Keratinocyte (primary cell): ENCODE measurements at regions not wholly inside any gene's neighbourhood (a gene's known extent, or its start where the extent isn't known, plus 50 kb on each side); places are given as distances from the start of the nearest gene placed in this dataset.

Experiments
- EZH2 ChIP-seq: IDR thresholded peaks from one replicate; pipeline ENCODE4 v1.6.1; 2012; ENCODE audit warnings: inconsistent platforms, mild to moderate bottlenecking, low read length, moderate library complexity
- TF ChIP-seq, protein P1 (sequence below), 3 experiments: IDR thresholded peaks in 1 of 3; conservative IDR thresholded peaks in 1 of 3; optimal IDR thresholded peaks in 1 of 3; 2 replicates in 2 of 3; 3 replicates in 1 of 3; pipeline versions ENCODE3 to v1.5.1; 2011; ENCODE audit warnings: low read length in 3 of 3, mild to moderate bottlenecking in 3 of 3, moderate library complexity in 2 of 3, control low read depth in 1 of 3, inconsistent platforms in 1 of 3; ENCODE audit not compliant: insufficient read depth in 2 of 3; ENCODE audit errors: extremely low read depth in 1 of 3

GRCh38 chr2:88845772-88846661, 154.5 kb downstream of the RPIA start:
- no peak for TF ChIP-seq EZH2
- TF ChIP-seq, protein P1, sequence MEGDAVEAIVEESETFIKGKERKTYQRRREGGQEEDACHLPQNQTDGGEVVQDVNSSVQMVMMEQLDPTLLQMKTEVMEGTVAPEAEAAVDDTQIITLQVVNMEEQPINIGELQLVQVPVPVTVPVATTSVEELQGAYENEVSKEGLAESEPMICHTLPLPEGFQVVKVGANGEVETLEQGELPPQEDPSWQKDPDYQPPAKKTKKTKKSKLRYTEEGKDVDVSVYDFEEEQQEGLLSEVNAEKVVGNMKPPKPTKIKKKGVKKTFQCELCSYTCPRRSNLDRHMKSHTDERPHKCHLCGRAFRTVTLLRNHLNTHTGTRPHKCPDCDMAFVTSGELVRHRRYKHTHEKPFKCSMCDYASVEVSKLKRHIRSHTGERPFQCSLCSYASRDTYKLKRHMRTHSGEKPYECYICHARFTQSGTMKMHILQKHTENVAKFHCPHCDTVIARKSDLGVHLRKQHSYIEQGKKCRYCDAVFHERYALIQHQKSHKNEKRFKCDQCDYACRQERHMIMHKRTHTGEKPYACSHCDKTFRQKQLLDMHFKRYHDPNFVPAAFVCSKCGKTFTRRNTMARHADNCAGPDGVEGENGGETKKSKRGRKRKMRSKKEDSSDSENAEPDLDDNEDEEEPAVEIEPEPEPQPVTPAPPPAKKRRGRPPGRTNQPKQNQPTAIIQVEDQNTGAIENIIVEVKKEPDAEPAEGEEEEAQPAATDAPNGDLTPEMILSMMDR (optimal IDR thresholded peaks at IDR 0.05 in 1 of 3, IDR thresholded peaks at IDR 0.05 in 1 of 3, conservative IDR thresholded peaks at IDR 0.05 in 1 of 3; ENCODE audit: extremely low read depth in 1 of 3, insufficient read depth in 2 of 3, low read length in 3 of 3), result no peak
